HG03460 (cell line): ENCODE measurements at regions not wholly inside any gene's neighbourhood (a gene's known extent, or its start where the extent isn't known, plus 50 kb on each side); places are given as distances from the start of the nearest gene placed in this dataset.
A peak's percentile ranks its signal among the peaks of the same experiment; 100 is the strongest.

Source experiments
- ATAC-seq: cut with Tn5 transposase; IDR thresholded peaks from one replicate; pipeline ENCODE4 v1.9.1; 2021; ENCODE audit not compliant: unreplicated experiment

- no peak for ATAC-seq
Observed at GRCh38 chr10:61356354-61356753, 96.8 kb downstream of the TMEM26 start.

- ATAC-seq = no peak
Observed at GRCh38 chr10:61355211-61355610, 98.0 kb downstream of the TMEM26 start.

GRCh38 chr10:61354401-61354975 lies 98.7 kb downstream of the TMEM26 start:
- no peak for ATAC-seq

- no peak for ATAC-seq
Observed at GRCh38 chr10:61350794-61351193, 102.4 kb downstream of the TMEM26 start.

GRCh38 chr10:61350068-61350467 lies 103.1 kb downstream of the TMEM26 start:
- ATAC-seq = no peak

- no peak for ATAC-seq
Observed at GRCh38 chr10:61346796-61347413, 106.3 kb downstream of the TMEM26 start.

GRCh38 chr10:61343796-61344195 lies 109.4 kb downstream of the TMEM26 start:
- no peak for ATAC-seq

GRCh38 chr10:61342858-61343572 lies 110.2 kb downstream of the TMEM26 start:
- ATAC-seq = no peak

- no peak for ATAC-seq
Observed at GRCh38 chr10:61341008-61341407, 112.2 kb downstream of the TMEM26 start.

- ATAC-seq = no peak
Observed at GRCh38 chr10:61338146-61338545, 115.0 kb downstream of the TMEM26 start.

- ATAC-seq = no peak
Observed at GRCh38 chr10:61337741-61338140, 115.4 kb downstream of the TMEM26 start.

GRCh38 chr10:61336831-61337230 lies 116.3 kb downstream of the TMEM26 start:
- ATAC-seq = no peak

- ATAC-seq = no peak
Observed at GRCh38 chr10:61335359-61335758, 117.8 kb downstream of the TMEM26 start.

GRCh38 chr10:61332581-61332980 lies 120.6 kb downstream of the TMEM26 start:
- no peak for ATAC-seq

- ATAC-seq = no peak
Observed at GRCh38 chr10:61330669-61331068, 122.5 kb downstream of the TMEM26 start.

GRCh38 chr10:61329854-61330253 lies 123.3 kb downstream of the TMEM26 start:
- peak; percentile 88 for ATAC-seq

GRCh38 chr10:61325223-61325960 lies 127.8 kb downstream of the TMEM26 start:
- ATAC-seq = no peak

- no peak for ATAC-seq
Observed at GRCh38 chr10:61323726-61324125, 129.5 kb downstream of the TMEM26 start.

- no peak for ATAC-seq
Observed at GRCh38 chr10:61321041-61321857, 131.9 kb downstream of the TMEM26 start.

- ATAC-seq = no peak
Observed at GRCh38 chr10:61320257-61320587, 133.0 kb downstream of the TMEM26 start.
